Heart right ventricle (tissue), 16 donors: ENCODE measurements at regions not wholly inside any gene's neighbourhood (a gene's known extent, or its start where the extent isn't known, plus 50 kb on each side); places are given as distances from the start of the nearest gene placed in this dataset.

Source experiments
- ATAC-seq, 8 donors: fragments of 200-7000 bp; cut with Tn5 transposase; one replicate each; pipeline ENCODE4 v1.9.1; 2020; ENCODE audit warnings: mild to moderate bottlenecking in 8 of 8, moderate library complexity in 8 of 8, moderate number of reproducible peaks in 1 of 8
- DNase-seq, 2 donors: peaks; one replicate each; pipeline ENCODE4 v3.0.0-alpha.2; 2020
- H3K27ac ChIP-seq, 10 donors: fragments of 200-600 bp; sonication (generic) in 2 of 10; one replicate each; pipeline versions ENCODE4 v1.5.0 to v1.8.0; 2020 to 2022; ENCODE audit warnings: mild to moderate bottlenecking in 3 of 10
- H3K27me3 ChIP-seq, 7 donors: fragments of 200-600 bp; one replicate each; pipeline ENCODE4 v1.8.0; 2021 to 2022; ENCODE audit warnings: mild to moderate bottlenecking in 2 of 7
- H3K36me3 ChIP-seq, 9 donors: fragments of 200-600 bp; sonication (generic) in 1 of 9; one replicate each; pipeline versions ENCODE4 v1.5.0 to v1.8.0; 2020 to 2022; ENCODE audit warnings: mild to moderate bottlenecking in 2 of 9
- H3K4me1 ChIP-seq, 9 donors: fragments of 200-600 bp; sonication (generic) in 1 of 9; one replicate each; pipeline versions ENCODE4 v1.5.0 to v1.8.0; 2020 to 2022; ENCODE audit warnings: mild to moderate bottlenecking in 4 of 9
- H3K4me3 ChIP-seq, 10 donors: fragments of 200-600 bp; sonication (generic) in 2 of 10; one replicate each; pipeline versions ENCODE4 v1.5.0 to v1.8.0; 2020 to 2022; ENCODE audit warnings: mild to moderate bottlenecking in 7 of 10, moderate library complexity in 2 of 10
- H3K9me3 ChIP-seq, 11 donors: fragments of 200-600 bp in 10 of 11; sonication (generic) in 2 of 11; one replicate each; pipeline versions ENCODE4 v1.5.0 to v1.8.0; 2013 to 2022; ENCODE audit warnings: mild to moderate bottlenecking in 2 of 11, control low read depth in 1 of 11, moderate library complexity in 1 of 11
- CTCF ChIP-seq, 9 donors: fragments of 200-600 bp; sonication (generic) in 2 of 9; IDR thresholded peaks; one replicate each; pipeline versions ENCODE4 v1.5.0 to v1.8.0; 2021 to 2022; ENCODE audit warnings: antibody characterized with exemption in 9 of 9, mild to moderate bottlenecking in 5 of 9, moderate library complexity in 1 of 9
- WGBS, 2 donors: extraction: QIAGEN DNeasy Blood & Tissue Kit; methylation state at CpG; one replicate each; pipeline ENCODE4 v1.1.7; 2013; ENCODE audit warnings: inconsistent platforms in 1 of 2; 5-methylcytosine and 5-hydroxymethylcytosine counted together
- intact Hi-C, 10 donors: fragments of 100-400 bp; cut with DNase I; formaldehyde crosslinking; loops; one replicate each; pipeline versions ENCODE4 v1.11.1 to v1.14.2; 2022
- donor health status: Arrhythmogenic right ventricular cardiomyopathy.
- donor health status: ischemic (EF 13 %, LVEDD 7.1; RV severe dilation, severe dysfunction).
- donor health status: healthy with polysubstance abuse.
- donor health status: DM: no; HTN: yes; CAD: no.
- donor health status: DM: no; HTN: no; CAD: no.
- donor health status: ischemic (EF 25% LVEDD 6.9; RV normal size, moderate dysfunction).
- donor health status: ischemic (EF 25% LVEDD 5.7; RV mildly dilated, moderate dysfunction).
- donor health status: healthy.
- donor health status: DM: yes; HTN: yes; CAD: no.
- donor health status: Ischemic cardiomyopathy.
- donor health status: ischemic (EF 35%, LVEDD 5.7; RV mildly dilated, moderate dysfunction).
- donor health status: nonischemic (EF 11% LVEDD 7.7; RV severe dilation, severe dysfunction).
- donor health status: DM: yes; HTN: yes; CAD: no.
- donor health status: PGD.
- donor health status: ischemic (EF 29% LVEDD 5.4; RV normal size, mild dysfunction).
- donor health status: nonischemic (EF 23%, LVEDD 6.1; RV moderate dilation, normal function).

DNA sequence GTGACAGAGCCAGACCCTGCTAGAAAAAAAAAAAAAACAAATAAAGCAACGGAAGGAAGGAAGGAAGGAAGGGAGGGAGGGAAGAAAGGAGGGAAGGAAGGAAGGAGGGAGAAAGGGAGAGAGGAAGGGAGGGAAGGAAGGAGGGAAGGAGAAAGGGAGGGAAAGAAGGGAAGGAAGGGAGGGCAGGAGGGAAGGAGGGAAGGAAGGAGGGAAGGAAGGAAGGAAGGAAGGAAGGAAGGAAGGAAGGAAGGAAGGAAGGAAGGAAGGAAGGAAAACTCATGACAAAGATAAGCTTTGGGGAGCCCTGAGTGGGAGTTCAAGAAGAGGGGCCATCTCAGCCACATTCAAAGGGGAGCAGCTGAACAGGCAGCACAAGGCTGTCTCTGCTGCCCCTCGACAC is 124.7 kb upstream of the MGMT start:
- intact Hi-C loops: no loop called here
- H3K4me1 ChIP-seq: peaks cover 0 to 1% (median 0%) of the 10 kb centered on the region in 9 donors
- ATAC-seq (no peak), DNase-seq (no peak)
- H3K27ac ChIP-seq: no peak overlapping the region
- H3K4me3 ChIP-seq: no peak overlapping the region
- H3K27me3 ChIP-seq: no peaks in the 10 kb centered on the region
- peaks cover 0 to 7% (median 0%) of the 10 kb centered on the region in 11 donors for H3K9me3 ChIP-seq
- TF ChIP-seq CTCF (IDR thresholded peaks at IDR 0.05): no peak
- 64 to 67% methylated on average over 2 of the region's 2 CpGs for WGBS, 2 donors
- no peaks in the 10 kb centered on the region for H3K36me3 ChIP-seq

GRCh38 chr10:129343141-129343540 is 123.9 kb upstream of the MGMT start:
- no peak for DNase-seq

DNA sequence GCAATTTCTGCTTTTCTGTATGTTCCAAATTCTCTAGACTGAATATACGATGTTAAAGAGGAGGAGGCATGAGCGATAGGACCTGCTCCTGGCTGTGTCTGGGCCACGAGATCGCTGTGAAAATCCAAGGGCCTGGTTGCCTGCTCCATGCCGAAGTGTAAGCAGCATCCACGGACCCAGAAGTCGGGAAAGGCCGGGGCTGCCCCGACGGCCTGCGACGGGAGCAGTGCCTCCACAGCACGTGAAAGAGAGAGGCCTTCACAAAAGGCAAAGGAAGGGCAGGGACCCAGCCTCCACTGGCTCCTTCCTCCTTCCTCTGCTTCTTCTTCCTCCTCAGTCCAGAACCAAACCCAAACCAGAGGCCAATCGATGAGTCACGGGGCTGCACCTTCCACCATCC is 122.9 kb upstream of the MGMT start:
- Histone ChIP-seq H3K36me3 (no peaks in the 10 kb centered on the region), H3K27ac (no peak overlapping the region), H3K9me3 (peaks cover 0 to 7% (median 0%) of the 10 kb centered on the region in 11 donors), H3K4me3 (no peak overlapping the region), H3K4me1 (no peaks in the 10 kb centered on the region), H3K27me3 (no peaks in the 10 kb centered on the region)
- no peak for TF ChIP-seq CTCF (IDR thresholded peaks at IDR 0.05)
- DNase-seq (no peak), ATAC-seq (no peak)
- 94 to 95% methylated on average over 15 of the region's 15 CpGs for WGBS, 2 donors
- intact Hi-C loops: no loop called here

More at GRCh38 chr10:129343141-129343540, 123.9 kb upstream of the MGMT start:
- Histone ChIP-seq H3K36me3 (no peaks in the 10 kb centered on the region), H3K27ac (no peak overlapping the region), H3K4me3 (no peak overlapping the region), H3K27me3 (no peaks in the 10 kb centered on the region), H3K9me3 (peaks cover 0 to 7% (median 0%) of the 10 kb centered on the region in 11 donors), H3K4me1 (no peaks in the 10 kb centered on the region)
- ATAC-seq: no peak
- TF ChIP-seq CTCF (IDR thresholded peaks at IDR 0.05): no peak
- intact Hi-C loops: no loop called here
- WGBS, 2 donors: 93 to 94% methylated on average over 9 of the region's 9 CpGs

DNA sequence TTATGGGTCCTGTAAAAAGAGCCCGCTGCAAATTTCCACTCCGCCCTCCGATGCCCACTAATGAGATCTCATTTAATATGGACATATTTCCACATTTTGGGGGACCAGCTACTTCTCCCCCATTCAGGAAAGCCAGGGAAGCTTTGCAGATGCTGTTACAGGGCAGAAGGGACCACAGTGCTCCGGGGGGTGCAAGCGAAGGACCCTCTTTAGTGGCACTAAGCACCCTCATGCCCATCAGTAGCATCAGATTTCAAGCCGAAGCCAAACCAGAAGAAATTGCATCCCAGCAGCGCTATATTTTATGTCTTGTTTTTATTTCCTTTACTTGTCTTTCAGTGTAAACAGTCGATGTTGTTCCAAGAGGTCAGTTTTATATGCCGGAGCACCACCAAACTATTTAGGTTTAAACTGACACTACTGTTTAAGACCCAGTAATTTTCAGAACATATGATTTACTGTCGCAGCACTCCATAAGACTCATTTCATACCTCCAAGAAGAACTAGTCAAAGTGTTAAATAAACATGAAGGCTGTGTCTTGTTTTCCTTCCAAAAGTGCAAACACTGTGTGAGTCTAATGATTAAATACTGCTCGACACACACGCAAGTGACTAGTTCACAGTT is 122.2 kb upstream of the MGMT start:
- Histone ChIP-seq H3K36me3 (no peaks in the 10 kb centered on the region), H3K4me1 (no peaks in the 10 kb centered on the region), H3K9me3 (peaks cover 0 to 7% (median 0%) of the 10 kb centered on the region in 11 donors), H3K4me3 (no peak overlapping the region), H3K27ac (no peak overlapping the region), H3K27me3 (no peaks in the 10 kb centered on the region)
- 95 to 96% methylated on average over 12 of the region's 12 CpGs for WGBS, 2 donors
- no peak for TF ChIP-seq CTCF (IDR thresholded peaks at IDR 0.05)
- ATAC-seq (no peak), DNase-seq (no peak)
- intact Hi-C loops: no loop called here
